Osteocyte (in vitro differentiated cells): ENCODE measurements at regions not wholly inside any gene's neighbourhood (a gene's known extent, or its start where the extent isn't known, plus 50 kb on each side); places are given as distances from the start of the nearest gene placed in this dataset.
"Not testable (repeated sequence)": the region's sequence is repeated elsewhere in the genome, so short reads cannot be mapped to it uniquely, and the experiment has no call there.

ENCODE experiments used
- DNase-seq: peaks from one replicate; pipeline ENCODE4 v3.0.0; 2021; ENCODE audit warnings: mixed read lengths; ENCODE audit not compliant: unreplicated experiment; ENCODE audit errors: extremely low spot score
- H3K27ac Mint-ChIP-seq: one replicate; pipeline ENCODE4 v1.8.0; 2021; ENCODE audit warnings: mild to moderate bottlenecking, mixed read lengths; ENCODE audit not compliant: unreplicated experiment
- H3K27me3 Mint-ChIP-seq: one replicate; pipeline ENCODE4 v1.8.0; 2021; ENCODE audit warnings: mixed read lengths; ENCODE audit not compliant: unreplicated experiment
- H3K36me3 Mint-ChIP-seq: one replicate; pipeline ENCODE4 v1.8.0; 2021; ENCODE audit warnings: mixed read lengths; ENCODE audit not compliant: unreplicated experiment
- H3K4me1 Mint-ChIP-seq: one replicate; pipeline ENCODE4 v1.8.0; 2021; ENCODE audit warnings: mixed read lengths; ENCODE audit not compliant: unreplicated experiment
- H3K4me3 Mint-ChIP-seq: one replicate; pipeline ENCODE4 v1.8.0; 2021; ENCODE audit warnings: mild to moderate bottlenecking, moderate library complexity, mixed read lengths; ENCODE audit not compliant: unreplicated experiment
- H3K9me3 Mint-ChIP-seq: one replicate; pipeline ENCODE4 v1.8.0; 2021; ENCODE audit warnings: mixed read lengths; ENCODE audit not compliant: unreplicated experiment
- TF ChIP-seq, protein P1 (sequence below): fragments of 200-600 bp; sonication (generic); IDR thresholded peaks from 2 replicates; pipeline ENCODE4 v1.5.0; 2021; ENCODE audit warnings: antibody characterized with exemption, mild to moderate bottlenecking, moderate library complexity

DNA sequence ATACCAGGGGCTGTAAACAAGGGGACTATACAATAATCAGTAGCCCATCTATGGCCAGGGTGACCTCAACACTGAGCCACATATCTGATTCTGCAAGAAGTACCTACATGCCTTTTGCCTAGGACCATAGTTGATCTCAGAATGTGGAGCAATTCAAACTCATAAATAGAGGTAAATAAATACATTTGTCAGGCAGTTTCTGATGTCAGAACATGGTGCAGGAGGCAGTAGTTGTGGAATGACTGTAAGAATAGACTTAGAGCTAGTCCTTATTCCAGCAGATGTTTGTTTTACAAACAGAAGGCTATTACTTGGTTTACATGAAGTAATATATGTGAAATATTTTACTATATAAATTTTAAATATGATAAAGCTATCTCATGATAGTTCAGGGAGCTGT, 330.7 kb upstream of the DAB2 start:
- peak overlapping the region; percentile 95 for H3K27ac Mint-ChIP-seq
- no peak for DNase-seq
- peaks cover 1% of the 10 kb centered on the region for H3K36me3 Mint-ChIP-seq

DNA sequence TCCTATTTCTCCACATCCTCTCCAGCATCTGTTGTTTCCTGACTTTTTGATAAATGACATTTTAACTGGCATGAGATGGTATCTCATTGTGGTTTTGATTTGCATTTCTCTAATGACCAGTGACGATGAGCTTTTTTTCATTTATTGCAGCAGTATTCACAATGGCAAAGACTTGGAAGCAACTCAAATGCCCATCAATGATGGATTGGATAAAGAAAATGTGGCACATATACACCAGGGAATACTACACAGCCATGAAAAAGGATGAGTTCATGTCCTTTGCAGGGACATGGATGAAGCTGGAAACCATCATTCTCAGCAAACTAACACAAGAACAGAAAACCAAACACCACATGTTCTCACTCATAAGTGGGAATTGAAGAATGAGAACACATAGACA, 329.0 kb upstream of the DAB2 start:
- H3K9me3 Mint-ChIP-seq, H3K36me3 Mint-ChIP-seq, DNase-seq, H3K27me3 Mint-ChIP-seq, H3K4me3 Mint-ChIP-seq: not testable (repeated sequence)
- Mint-ChIP-seq H3K27ac (peak overlapping the region; percentile 7), H3K4me1 (peaks cover 39% of the 10 kb centered on the region)

More for the DNA sequence above, 330.7 kb upstream of the DAB2 start:
- TF ChIP-seq, protein P1, sequence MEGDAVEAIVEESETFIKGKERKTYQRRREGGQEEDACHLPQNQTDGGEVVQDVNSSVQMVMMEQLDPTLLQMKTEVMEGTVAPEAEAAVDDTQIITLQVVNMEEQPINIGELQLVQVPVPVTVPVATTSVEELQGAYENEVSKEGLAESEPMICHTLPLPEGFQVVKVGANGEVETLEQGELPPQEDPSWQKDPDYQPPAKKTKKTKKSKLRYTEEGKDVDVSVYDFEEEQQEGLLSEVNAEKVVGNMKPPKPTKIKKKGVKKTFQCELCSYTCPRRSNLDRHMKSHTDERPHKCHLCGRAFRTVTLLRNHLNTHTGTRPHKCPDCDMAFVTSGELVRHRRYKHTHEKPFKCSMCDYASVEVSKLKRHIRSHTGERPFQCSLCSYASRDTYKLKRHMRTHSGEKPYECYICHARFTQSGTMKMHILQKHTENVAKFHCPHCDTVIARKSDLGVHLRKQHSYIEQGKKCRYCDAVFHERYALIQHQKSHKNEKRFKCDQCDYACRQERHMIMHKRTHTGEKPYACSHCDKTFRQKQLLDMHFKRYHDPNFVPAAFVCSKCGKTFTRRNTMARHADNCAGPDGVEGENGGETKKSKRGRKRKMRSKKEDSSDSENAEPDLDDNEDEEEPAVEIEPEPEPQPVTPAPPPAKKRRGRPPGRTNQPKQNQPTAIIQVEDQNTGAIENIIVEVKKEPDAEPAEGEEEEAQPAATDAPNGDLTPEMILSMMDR: no peak
- Mint-ChIP-seq H3K4me1 (peaks cover 53% of the 10 kb centered on the region), H3K4me3 (no peak overlapping the region), H3K9me3 (peaks cover 8% of the 10 kb centered on the region), H3K27me3 (no peaks in the 10 kb centered on the region)

DNA sequence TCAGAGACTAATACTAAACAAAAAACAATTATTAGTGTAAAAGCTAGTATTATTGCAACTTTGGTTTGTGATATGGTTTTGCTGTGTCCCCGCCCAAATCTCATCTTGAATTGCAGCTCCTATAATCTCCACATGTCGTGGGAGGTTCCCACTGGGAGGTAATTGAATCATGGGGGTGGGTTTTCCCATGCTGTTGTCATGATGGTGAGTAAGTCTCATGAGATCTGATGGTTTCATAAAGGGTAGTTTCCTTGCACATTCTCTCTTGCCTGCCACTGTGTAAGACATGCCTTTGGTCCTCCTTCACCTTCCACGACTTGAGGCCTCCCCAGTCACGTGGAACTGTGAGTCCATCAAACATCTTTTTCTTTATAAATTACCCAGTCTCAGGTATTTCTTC, 325.9 kb upstream of the DAB2 start:
- Mint-ChIP-seq H3K4me1 (peaks cover 19% of the 10 kb centered on the region), H3K27ac (no peak overlapping the region), H3K36me3 (peaks cover 4% of the 10 kb centered on the region), H3K9me3 (peaks cover 8% of the 10 kb centered on the region), H3K4me3 (no peak overlapping the region), H3K27me3 (no peaks in the 10 kb centered on the region)
- TF ChIP-seq, protein P1: no peak
- DNase-seq: no peak

DNA sequence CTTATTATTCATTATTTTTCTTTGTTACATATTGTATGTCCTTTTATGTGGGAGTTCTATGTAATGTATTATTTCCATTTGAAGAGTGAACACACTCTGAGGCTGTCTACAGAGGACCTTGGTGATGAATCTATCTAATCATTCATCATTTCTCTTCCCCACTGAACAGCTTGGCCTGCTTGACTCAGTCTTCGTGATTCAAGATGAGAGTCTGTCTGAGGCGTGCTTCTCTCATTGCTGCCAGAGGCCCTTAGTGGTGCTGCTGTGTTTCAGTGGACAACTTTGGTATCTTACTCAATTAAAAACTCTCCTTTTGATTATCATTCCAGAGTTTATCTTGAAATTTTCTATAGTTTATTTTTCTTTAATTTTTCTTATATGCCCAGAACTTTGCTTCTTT, 318.1 kb upstream of the DAB2 start:
- Mint-ChIP-seq H3K27ac (no peak overlapping the region), H3K4me1 (peaks cover 20% of the 10 kb centered on the region)

DNA sequence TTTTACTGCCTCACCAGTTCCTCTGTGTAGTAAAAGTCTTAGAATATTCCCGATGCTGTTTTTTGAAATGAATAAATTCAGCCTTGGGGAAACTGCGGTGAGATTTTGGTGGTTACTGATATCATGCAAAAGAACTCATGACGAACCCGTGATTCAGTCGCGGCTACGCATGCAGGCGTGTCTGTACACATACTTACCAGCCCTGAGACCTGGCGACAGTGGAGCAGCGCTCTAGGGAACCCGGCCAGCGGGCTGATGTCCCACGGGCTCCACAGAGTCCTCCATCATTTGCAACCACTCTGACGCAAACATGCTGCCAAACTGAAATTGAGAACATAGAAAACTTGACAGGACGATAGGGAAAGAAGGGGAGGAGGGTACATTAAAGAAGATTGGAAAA, 315.6 kb upstream of the DAB2 start:
- peaks cover 17% of the 10 kb centered on the region for H3K4me1 Mint-ChIP-seq

More for the DNA sequence above, 318.1 kb upstream of the DAB2 start:
- Mint-ChIP-seq H3K36me3 (no peaks in the 10 kb centered on the region), H3K9me3 (no peaks in the 10 kb centered on the region), H3K4me3 (no peak overlapping the region), H3K27me3 (no peaks in the 10 kb centered on the region)
- DNase-seq: no peak
- TF ChIP-seq, protein P1: no peak

More for the DNA sequence above, 315.6 kb upstream of the DAB2 start:
- H3K36me3 Mint-ChIP-seq: no peaks in the 10 kb centered on the region
- no peak for DNase-seq
- H3K9me3 Mint-ChIP-seq: no peaks in the 10 kb centered on the region
- H3K27me3 Mint-ChIP-seq: no peaks in the 10 kb centered on the region
- H3K27ac Mint-ChIP-seq: peak overlapping the region; percentile 20
- TF ChIP-seq, protein P1: no peak
- no peak overlapping the region for H3K4me3 Mint-ChIP-seq
